ENCODE measurements at regions not wholly inside any gene's neighbourhood (a gene's known extent, or its start where the extent isn't known, plus 50 kb on each side); places are given as distances from the start of the nearest gene placed in this dataset.
"Not testable (repeated sequence)": the region's sequence is repeated elsewhere in the genome, so short reads cannot be mapped to it uniquely, and the experiment has no call there.

- Mint-ChIP-seq H3K27me3 (peaks cover 14% of the 10 kb centered on the region), H3K36me3 (ENCODE audit: insufficient read depth) (no peaks in the 10 kb centered on the region), H3K4me3 (no peak overlapping the region), H3K27ac (ENCODE audit: low read depth) (no peak overlapping the region), H3K9me3 (no peaks in the 10 kb centered on the region), H3K4me1 (no peaks in the 10 kb centered on the region)
- DNase-seq (ENCODE audit: low spot score in 2 of 2) (no peak), ATAC-seq (replicated peaks; ENCODE audit: extremely low read depth, poor library complexity, severe bottlenecking) (no peak)
Observed at GRCh38 chr4:183012879-183013729, 86.0 kb upstream of the WWC2 start.

DNA sequence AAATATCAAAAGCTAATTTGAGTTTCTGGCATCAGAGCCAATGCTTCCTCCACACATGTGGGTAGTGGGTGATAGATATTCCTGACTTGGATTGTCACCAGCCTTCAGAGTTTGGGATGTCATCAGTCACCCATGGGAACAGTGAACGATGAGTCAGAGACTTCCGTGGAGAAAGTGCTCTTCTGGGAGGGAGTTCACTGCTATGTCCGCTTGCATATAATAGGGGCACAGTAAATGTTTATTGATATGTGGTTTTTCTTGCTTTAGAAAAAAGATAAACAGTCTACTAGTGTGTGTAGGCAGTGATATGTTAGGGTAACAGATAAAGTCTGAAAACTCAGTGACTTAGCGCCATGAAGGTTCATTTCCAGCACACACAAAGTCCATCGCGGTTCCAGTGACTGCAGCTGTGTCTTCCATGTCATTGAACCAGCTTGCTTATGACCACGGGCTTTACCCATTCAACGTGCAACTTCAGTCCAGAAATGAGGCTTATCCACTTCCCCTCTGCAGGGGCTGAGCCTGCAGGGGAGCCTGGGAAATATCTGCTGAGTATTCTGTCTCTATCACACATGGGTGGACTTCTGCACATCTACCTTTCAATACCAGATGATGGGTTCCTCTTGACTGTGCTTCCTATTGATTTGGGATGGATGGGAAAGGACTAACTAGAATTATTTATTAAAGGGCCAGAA, 87.7 kb upstream of the WWC2 start:
- Mint-ChIP-seq H3K27ac (ENCODE audit: low read depth) (no peak overlapping the region), H3K27me3 (peaks cover 25% of the 10 kb centered on the region), H3K4me3 (no peak overlapping the region), H3K4me1 (no peaks in the 10 kb centered on the region), H3K9me3 (no peaks in the 10 kb centered on the region), H3K36me3 (ENCODE audit: insufficient read depth) (no peaks in the 10 kb centered on the region)
- ATAC-seq (replicated peaks; ENCODE audit: extremely low read depth, poor library complexity, severe bottlenecking), result no peak
- DNase-seq (ENCODE audit: low spot score in 2 of 2), result no peak

- Mint-ChIP-seq H3K9me3 (peaks cover 7% of the 10 kb centered on the region), H3K27me3 (peaks cover 40% of the 10 kb centered on the region), H3K27ac (ENCODE audit: low read depth) (no peak overlapping the region), H3K36me3 (ENCODE audit: insufficient read depth) (no peaks in the 10 kb centered on the region), H3K4me3 (no peak overlapping the region), H3K4me1 (no peaks in the 10 kb centered on the region)
- ATAC-seq (replicated peaks; ENCODE audit: extremely low read depth, poor library complexity, severe bottlenecking) (no peak), DNase-seq (ENCODE audit: low spot score in 2 of 2) (no peak)
Observed at GRCh38 chr4:183008492-183008891, 90.6 kb upstream of the WWC2 start.

DNA sequence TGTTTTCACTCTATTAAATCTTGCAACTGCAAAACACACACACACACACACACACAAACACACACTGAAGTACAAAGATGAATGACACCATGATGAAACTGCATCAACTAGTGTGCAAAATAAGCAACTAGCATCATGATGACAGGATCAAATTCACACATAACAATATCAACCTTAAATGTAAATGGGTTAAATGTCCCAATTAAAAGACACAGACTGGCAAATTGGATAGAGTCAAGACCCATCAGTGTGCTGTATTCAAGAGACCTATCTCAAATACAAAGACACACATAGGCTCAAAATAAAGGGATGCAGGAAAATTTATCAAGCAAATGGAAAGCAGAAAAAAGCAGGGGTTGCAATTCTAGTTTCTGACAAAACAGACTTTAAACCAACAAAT, 87.2 kb upstream of the DCTD start:
- H3K27me3 Mint-ChIP-seq, result peaks cover 67% of the 10 kb centered on the region
- not testable (repeated sequence) for ATAC-seq (replicated peaks; ENCODE audit: extremely low read depth, poor library complexity, severe bottlenecking); H3K27ac Mint-ChIP-seq (ENCODE audit: low read depth); H3K4me1 Mint-ChIP-seq; H3K9me3 Mint-ChIP-seq; DNase-seq (ENCODE audit: low spot score in 2 of 2); H3K36me3 Mint-ChIP-seq (ENCODE audit: insufficient read depth); H3K4me3 Mint-ChIP-seq

DNA sequence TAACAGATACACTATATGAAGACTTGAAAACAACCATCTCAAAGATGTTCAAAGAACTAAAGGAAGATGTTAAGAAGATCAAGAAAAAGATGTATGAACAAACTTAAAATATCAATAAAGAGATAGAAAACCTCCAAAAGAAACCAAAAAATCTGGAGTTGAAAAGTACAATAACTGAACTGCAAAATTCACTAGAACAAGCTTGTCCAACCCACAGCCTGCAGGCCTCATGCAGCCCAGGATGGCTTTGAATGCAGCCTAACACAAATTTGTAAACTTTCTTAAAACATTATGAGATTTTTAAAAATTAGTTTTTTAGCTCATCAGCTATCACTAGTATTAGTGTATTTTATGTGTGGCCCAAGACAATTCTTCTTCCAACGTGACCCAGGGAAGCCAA, 77.0 kb upstream of the DCTD start:
- DNase-seq (ENCODE audit: low spot score in 2 of 2) (no peak), ATAC-seq (replicated peaks; ENCODE audit: extremely low read depth, poor library complexity, severe bottlenecking) (no peak)
- Mint-ChIP-seq H3K4me3 (no peak overlapping the region), H3K36me3 (ENCODE audit: insufficient read depth) (no peaks in the 10 kb centered on the region), H3K27me3 (peaks cover 30% of the 10 kb centered on the region), H3K9me3 (peaks cover 21% of the 10 kb centered on the region), H3K4me1 (no peaks in the 10 kb centered on the region), H3K27ac (ENCODE audit: low read depth) (no peak overlapping the region)

- DNase-seq (ENCODE audit: low spot score in 2 of 2) (no peak), ATAC-seq (replicated peaks; ENCODE audit: extremely low read depth, poor library complexity, severe bottlenecking) (no peak)
- no peaks in the 10 kb centered on the region for H3K9me3 Mint-ChIP-seq
- peaks cover 86% of the 10 kb centered on the region for H3K27me3 Mint-ChIP-seq
- H3K36me3 Mint-ChIP-seq (ENCODE audit: insufficient read depth), result peaks cover 1% of the 10 kb centered on the region
- H3K4me1 Mint-ChIP-seq, result no peaks in the 10 kb centered on the region
- H3K27ac Mint-ChIP-seq (ENCODE audit: low read depth), result no peak overlapping the region
- no peak overlapping the region for H3K4me3 Mint-ChIP-seq
Observed at GRCh38 chr4:182978152-182978827, 61.1 kb upstream of the DCTD start.

GRCh38 chr4:182975806-182976205, 58.6 kb upstream of the DCTD start:
- Mint-ChIP-seq H3K9me3 (no peaks in the 10 kb centered on the region), H3K4me1 (no peaks in the 10 kb centered on the region), H3K27me3 (peaks cover 70% of the 10 kb centered on the region), H3K27ac (ENCODE audit: low read depth) (no peak overlapping the region), H3K4me3 (no peak overlapping the region), H3K36me3 (ENCODE audit: insufficient read depth) (peaks cover 1% of the 10 kb centered on the region)
- DNase-seq (ENCODE audit: low spot score in 2 of 2) (no peak), ATAC-seq (replicated peaks; ENCODE audit: extremely low read depth, poor library complexity, severe bottlenecking) (no peak)

GRCh38 chr4:182973941-182974340, 56.8 kb upstream of the DCTD start:
- Mint-ChIP-seq H3K4me3 (no peak overlapping the region), H3K36me3 (ENCODE audit: insufficient read depth) (peaks cover 1% of the 10 kb centered on the region), H3K27ac (ENCODE audit: low read depth) (no peak overlapping the region), H3K27me3 (peaks cover 68% of the 10 kb centered on the region), H3K9me3 (no peaks in the 10 kb centered on the region), H3K4me1 (no peaks in the 10 kb centered on the region)
- ATAC-seq (replicated peaks; ENCODE audit: extremely low read depth, poor library complexity, severe bottlenecking) (no peak), DNase-seq (ENCODE audit: low spot score in 2 of 2) (no peak)

DNA sequence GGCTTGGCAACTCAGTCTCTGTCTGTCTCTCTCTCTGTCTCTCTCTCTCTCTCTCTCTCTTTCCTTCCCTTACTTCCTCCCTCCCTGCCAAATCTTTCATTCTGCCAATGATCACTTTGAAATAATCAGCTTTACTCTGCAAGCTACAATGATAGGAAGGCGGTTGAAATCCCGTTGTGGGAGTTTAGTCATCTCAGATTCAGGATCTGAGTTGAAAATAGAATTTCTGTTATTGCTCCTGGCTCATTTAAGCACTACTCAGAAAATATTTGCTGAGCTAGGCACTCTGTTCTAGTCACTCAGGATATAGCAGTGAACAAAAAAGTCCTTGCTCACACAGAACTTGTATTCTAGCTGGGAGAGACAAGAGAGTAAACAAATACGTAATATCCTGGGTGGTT, 56.3 kb upstream of the DCTD start:
- no peak overlapping the region for H3K27ac Mint-ChIP-seq (ENCODE audit: low read depth)
- peaks cover 64% of the 10 kb centered on the region for H3K27me3 Mint-ChIP-seq
- ATAC-seq (replicated peaks; ENCODE audit: extremely low read depth, poor library complexity, severe bottlenecking), result no peak
- H3K4me1 Mint-ChIP-seq, result no peaks in the 10 kb centered on the region
- H3K36me3 Mint-ChIP-seq (ENCODE audit: insufficient read depth), result peaks cover 1% of the 10 kb centered on the region
- H3K9me3 Mint-ChIP-seq, result no peaks in the 10 kb centered on the region
- H3K4me3 Mint-ChIP-seq, result no peak overlapping the region
- DNase-seq (ENCODE audit: low spot score in 2 of 2), result no peak

- ATAC-seq (replicated peaks; ENCODE audit: extremely low read depth, poor library complexity, severe bottlenecking), result no peak
- H3K27ac Mint-ChIP-seq (ENCODE audit: low read depth), result no peak overlapping the region
- peaks cover 62% of the 10 kb centered on the region for H3K27me3 Mint-ChIP-seq
- DNase-seq (ENCODE audit: low spot score in 2 of 2), result no peak
- no peaks in the 10 kb centered on the region for H3K4me1 Mint-ChIP-seq
- no peaks in the 10 kb centered on the region for H3K9me3 Mint-ChIP-seq
- H3K36me3 Mint-ChIP-seq (ENCODE audit: insufficient read depth), result peaks cover 1% of the 10 kb centered on the region
- no peak overlapping the region for H3K4me3 Mint-ChIP-seq
Observed at GRCh38 chr4:182971702-182972101, 54.5 kb upstream of the DCTD start.

- Mint-ChIP-seq H3K27ac (ENCODE audit: low read depth) (no peak overlapping the region), H3K9me3 (no peaks in the 10 kb centered on the region), H3K27me3 (peaks cover 66% of the 10 kb centered on the region), H3K4me1 (no peaks in the 10 kb centered on the region), H3K36me3 (ENCODE audit: insufficient read depth) (no peaks in the 10 kb centered on the region), H3K4me3 (no peak overlapping the region)
- no peak for DNase-seq (ENCODE audit: low spot score in 2 of 2)
- ATAC-seq (replicated peaks; ENCODE audit: extremely low read depth, poor library complexity, severe bottlenecking), result no peak
Observed at GRCh38 chr4:182969651-182970279, 52.6 kb upstream of the DCTD start.

GRCh38 chr4:182968917-182969650, 51.9 kb upstream of the DCTD start:
- Mint-ChIP-seq H3K27ac (ENCODE audit: low read depth) (no peak overlapping the region), H3K4me1 (no peaks in the 10 kb centered on the region), H3K9me3 (no peaks in the 10 kb centered on the region), H3K36me3 (ENCODE audit: insufficient read depth) (no peaks in the 10 kb centered on the region), H3K27me3 (peaks cover 63% of the 10 kb centered on the region), H3K4me3 (no peak overlapping the region)
- DNase-seq (ENCODE audit: low spot score in 2 of 2), result no peak
- no peak for ATAC-seq (replicated peaks; ENCODE audit: extremely low read depth, poor library complexity, severe bottlenecking)
